Astrocyte of the cerebellum (primary cell): ENCODE measurements at regions not wholly inside any gene's neighbourhood (a gene's known extent, or its start where the extent isn't known, plus 50 kb on each side); places are given as distances from the start of the nearest gene placed in this dataset.

Experiments used
- DNase-seq: peaks from one replicate; pipeline ENCODE4 v3.0.0-alpha.2; 2011; ENCODE audit warnings: low read depth
- H3K4me3 ChIP-seq: 2 replicates; pipeline ENCODE4 v1.5.1; 2011; ENCODE audit warnings: mild to moderate bottlenecking, low read depth, low read length, moderate library complexity
- in situ Hi-C: cut with HindIII; loops from 2 replicates; pipeline ENCODE4 v1.10.0; 2017; ENCODE audit warnings: low sequenced_read_pairs
- TF ChIP-seq, protein P1 (sequence below): IDR thresholded peaks from 2 replicates; pipeline ENCODE4 v1.5.1; 2012; ENCODE audit warnings: low read length, low read depth, moderate library complexity, mild to moderate bottlenecking; ENCODE audit errors: missing control alignments

GRCh38 chr4:93960916-93961315 is 132.4 kb downstream of the ATOH1 start:
- in situ Hi-C loops = no loop called here
- DNase-seq = no peak
- no peak overlapping the region for H3K4me3 ChIP-seq
- TF ChIP-seq, protein P1, sequence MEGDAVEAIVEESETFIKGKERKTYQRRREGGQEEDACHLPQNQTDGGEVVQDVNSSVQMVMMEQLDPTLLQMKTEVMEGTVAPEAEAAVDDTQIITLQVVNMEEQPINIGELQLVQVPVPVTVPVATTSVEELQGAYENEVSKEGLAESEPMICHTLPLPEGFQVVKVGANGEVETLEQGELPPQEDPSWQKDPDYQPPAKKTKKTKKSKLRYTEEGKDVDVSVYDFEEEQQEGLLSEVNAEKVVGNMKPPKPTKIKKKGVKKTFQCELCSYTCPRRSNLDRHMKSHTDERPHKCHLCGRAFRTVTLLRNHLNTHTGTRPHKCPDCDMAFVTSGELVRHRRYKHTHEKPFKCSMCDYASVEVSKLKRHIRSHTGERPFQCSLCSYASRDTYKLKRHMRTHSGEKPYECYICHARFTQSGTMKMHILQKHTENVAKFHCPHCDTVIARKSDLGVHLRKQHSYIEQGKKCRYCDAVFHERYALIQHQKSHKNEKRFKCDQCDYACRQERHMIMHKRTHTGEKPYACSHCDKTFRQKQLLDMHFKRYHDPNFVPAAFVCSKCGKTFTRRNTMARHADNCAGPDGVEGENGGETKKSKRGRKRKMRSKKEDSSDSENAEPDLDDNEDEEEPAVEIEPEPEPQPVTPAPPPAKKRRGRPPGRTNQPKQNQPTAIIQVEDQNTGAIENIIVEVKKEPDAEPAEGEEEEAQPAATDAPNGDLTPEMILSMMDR = no peak

GRCh38 chr4:93981594-93981993 is 153.0 kb downstream of the ATOH1 start:
- no peak overlapping the region for H3K4me3 ChIP-seq
- DNase-seq = no peak
- in situ Hi-C loops = no loop called here
- TF ChIP-seq, protein P1 = no peak

GRCh38 chr4:93982255-93982654 is 153.7 kb downstream of the ATOH1 start:
- DNase-seq = no peak
- no peak overlapping the region for H3K4me3 ChIP-seq
- TF ChIP-seq, protein P1 = no peak
- in situ Hi-C loops = no loop called here

DNA sequence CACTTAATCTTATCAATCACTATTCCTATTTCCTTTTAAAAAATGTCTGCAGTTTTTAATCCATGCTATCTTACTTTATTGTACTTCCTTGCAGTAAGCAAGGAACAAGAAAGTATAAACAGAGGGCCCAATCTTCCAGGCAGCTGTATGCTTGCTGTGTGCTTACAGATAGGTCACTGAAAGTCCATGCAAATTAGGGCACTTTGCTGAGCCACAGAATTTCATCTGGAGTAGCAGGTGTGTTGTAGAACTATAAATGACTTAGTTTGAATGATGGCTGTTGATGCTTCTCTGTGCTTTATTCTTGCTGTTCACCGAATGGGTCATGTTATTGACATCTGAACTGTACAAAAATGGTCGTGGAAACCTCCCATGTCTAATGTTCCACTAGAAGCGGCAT is 154.6 kb downstream of the ATOH1 start:
- DNase-seq = no peak
- TF ChIP-seq, protein P1 = no peak
- in situ Hi-C loops = no loop called here
- no peak overlapping the region for H3K4me3 ChIP-seq

- no peak overlapping the region for H3K4me3 ChIP-seq
Observed at GRCh38 chr4:93994175-93994994, 165.8 kb downstream of the ATOH1 start.

GRCh38 chr4:93996895-93997294 is 168.3 kb downstream of the ATOH1 start:
- DNase-seq = no peak
- TF ChIP-seq, protein P1 = no peak
- in situ Hi-C loops = no loop called here
- H3K4me3 ChIP-seq = no peak overlapping the region

More at GRCh38 chr4:93994175-93994994, 165.8 kb downstream of the ATOH1 start:
- TF ChIP-seq, protein P1 = no peak
- in situ Hi-C loops = no loop called here
- no peak for DNase-seq
